ENCODE measurements at regions not wholly inside any gene's neighbourhood (a gene's known extent, or its start where the extent isn't known, plus 50 kb on each side); places are given as distances from the start of the nearest gene placed in this dataset.

DNA sequence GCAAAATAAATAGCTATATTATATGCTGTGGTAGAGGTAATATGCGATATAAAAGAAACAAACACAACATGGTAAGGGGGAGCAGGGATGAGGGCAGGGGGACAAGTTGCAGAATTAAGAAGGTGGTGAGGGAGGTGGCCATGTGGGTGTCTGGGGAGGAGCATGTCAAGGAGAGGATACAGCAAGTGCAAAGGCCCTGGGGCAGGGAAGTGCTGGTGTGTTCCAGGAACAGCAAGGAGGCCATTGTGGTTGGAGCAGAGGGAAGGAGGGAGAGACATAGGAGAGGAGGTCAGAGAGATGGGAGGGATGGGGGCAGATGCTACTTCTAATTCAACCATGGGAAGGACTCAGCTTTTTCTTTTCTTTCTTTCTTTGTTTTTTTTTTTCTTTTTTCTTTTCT, 161.2 kb upstream of the IGSF21 start:
- CTCF ChIA-PET, result interaction anchor here (0.6 to 1.3 kb wide), 2 partner anchors 24 to 168 kb away, joined by 3 to 4 read pairs; no protein-coding TSS in a partner anchor
- POLR2A ChIA-PET, result no interaction called here
- no peak overlapping the region for H3K27ac ChIP-seq (ENCODE audit: extremely low read depth, low read depth, low read length)
- no peaks in the 10 kb centered on the region for H3K36me3 ChIP-seq (ENCODE audit: control insufficient read depth in 2 of 2, insufficient read depth in 1 of 2, low read length in 2 of 2)
- H3K4me3 ChIP-seq (ENCODE audit: low read depth, low read length), result no peak overlapping the region
- TF ChIP-seq ZNF623 (tag by site-specific recombination; IDR thresholded peaks at IDR 0.05) (peak; percentile 95), ZNF830 (tag by site-specific recombination; IDR thresholded peaks at IDR 0.05; ENCODE audit: low read depth) (no peak)
- no peaks in the 10 kb centered on the region for H3K9me3 ChIP-seq (ENCODE audit: control insufficient read depth, insufficient read depth, low read depth, low read length)
- no peaks in the 10 kb centered on the region for H3K4me1 ChIP-seq (ENCODE audit: control insufficient read depth, insufficient read depth, low read length)

DNA sequence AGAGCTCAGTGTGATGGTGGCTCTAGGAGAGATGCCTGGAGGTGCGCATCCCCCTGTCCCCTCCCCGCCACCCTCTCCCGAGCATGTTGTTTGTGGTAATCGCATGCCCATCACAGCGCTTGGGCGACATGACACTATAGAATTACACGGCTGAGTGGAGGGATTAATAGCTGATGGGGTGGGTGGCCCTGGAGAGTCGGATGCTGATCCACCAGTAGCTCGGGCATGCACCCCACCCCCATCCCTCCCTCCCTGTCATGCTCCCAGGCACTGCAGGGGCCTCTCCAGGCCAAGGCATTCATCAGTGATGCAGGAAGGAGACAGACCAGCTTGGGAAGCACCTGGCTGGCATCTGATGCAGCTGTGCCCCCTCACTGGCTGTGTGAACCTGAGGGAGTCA, 159.0 kb upstream of the IGSF21 start:
- ChIA-PET CTCF (no interaction called here), POLR2A (no interaction called here)
- H3K36me3 ChIP-seq (ENCODE audit: control insufficient read depth in 2 of 2, insufficient read depth in 1 of 2, low read length in 2 of 2), result no peaks in the 10 kb centered on the region
- H3K4me1 ChIP-seq (ENCODE audit: control insufficient read depth, insufficient read depth, low read length), result no peaks in the 10 kb centered on the region
- H3K27ac ChIP-seq (ENCODE audit: extremely low read depth, low read depth, low read length), result no peak overlapping the region
- no peaks in the 10 kb centered on the region for H3K9me3 ChIP-seq (ENCODE audit: control insufficient read depth, insufficient read depth, low read depth, low read length)
- H3K4me3 ChIP-seq (ENCODE audit: low read depth, low read length), result no peak overlapping the region
- TF ChIP-seq ZNF2 (tag by site-specific recombination; IDR thresholded peaks at IDR 0.05), result no peak
- TF ChIP-seq ZNF664 (tag by site-specific recombination; IDR thresholded peaks at IDR 0.05), result no peak
- TF ChIP-seq ZNF549 (tag by site-specific recombination; IDR thresholded peaks at IDR 0.05), result no peak
- TF ChIP-seq, protein P1, sequence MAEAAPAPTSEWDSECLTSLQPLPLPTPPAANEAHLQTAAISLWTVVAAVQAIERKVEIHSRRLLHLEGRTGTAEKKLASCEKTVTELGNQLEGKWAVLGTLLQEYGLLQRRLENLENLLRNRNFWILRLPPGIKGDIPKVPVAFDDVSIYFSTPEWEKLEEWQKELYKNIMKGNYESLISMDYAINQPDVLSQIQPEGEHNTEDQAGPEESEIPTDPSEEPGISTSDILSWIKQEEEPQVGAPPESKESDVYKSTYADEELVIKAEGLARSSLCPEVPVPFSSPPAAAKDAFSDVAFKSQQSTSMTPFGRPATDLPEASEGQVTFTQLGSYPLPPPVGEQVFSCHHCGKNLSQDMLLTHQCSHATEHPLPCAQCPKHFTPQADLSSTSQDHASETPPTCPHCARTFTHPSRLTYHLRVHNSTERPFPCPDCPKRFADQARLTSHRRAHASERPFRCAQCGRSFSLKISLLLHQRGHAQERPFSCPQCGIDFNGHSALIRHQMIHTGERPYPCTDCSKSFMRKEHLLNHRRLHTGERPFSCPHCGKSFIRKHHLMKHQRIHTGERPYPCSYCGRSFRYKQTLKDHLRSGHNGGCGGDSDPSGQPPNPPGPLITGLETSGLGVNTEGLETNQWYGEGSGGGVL (tag by site-specific recombination; IDR thresholded peaks at IDR 0.05), result no peak
- TF ChIP-seq ZBTB48 (tag by site-specific recombination; IDR thresholded peaks at IDR 0.05), result no peak
- no peak for TF ChIP-seq GLIS2 (tag by site-specific recombination; IDR thresholded peaks at IDR 0.05)
- no peak for TF ChIP-seq ZNF132 (tag by site-specific recombination; IDR thresholded peaks at IDR 0.05; ENCODE audit: borderline replicate concordance)
- TF ChIP-seq ZSCAN23 (tag by site-specific recombination; IDR thresholded peaks at IDR 0.05), result no peak
- TF ChIP-seq ZNF221 (tag by site-specific recombination; IDR thresholded peaks at IDR 0.05; ENCODE audit: borderline replicate concordance), result no peak
- TF ChIP-seq, protein P2, sequence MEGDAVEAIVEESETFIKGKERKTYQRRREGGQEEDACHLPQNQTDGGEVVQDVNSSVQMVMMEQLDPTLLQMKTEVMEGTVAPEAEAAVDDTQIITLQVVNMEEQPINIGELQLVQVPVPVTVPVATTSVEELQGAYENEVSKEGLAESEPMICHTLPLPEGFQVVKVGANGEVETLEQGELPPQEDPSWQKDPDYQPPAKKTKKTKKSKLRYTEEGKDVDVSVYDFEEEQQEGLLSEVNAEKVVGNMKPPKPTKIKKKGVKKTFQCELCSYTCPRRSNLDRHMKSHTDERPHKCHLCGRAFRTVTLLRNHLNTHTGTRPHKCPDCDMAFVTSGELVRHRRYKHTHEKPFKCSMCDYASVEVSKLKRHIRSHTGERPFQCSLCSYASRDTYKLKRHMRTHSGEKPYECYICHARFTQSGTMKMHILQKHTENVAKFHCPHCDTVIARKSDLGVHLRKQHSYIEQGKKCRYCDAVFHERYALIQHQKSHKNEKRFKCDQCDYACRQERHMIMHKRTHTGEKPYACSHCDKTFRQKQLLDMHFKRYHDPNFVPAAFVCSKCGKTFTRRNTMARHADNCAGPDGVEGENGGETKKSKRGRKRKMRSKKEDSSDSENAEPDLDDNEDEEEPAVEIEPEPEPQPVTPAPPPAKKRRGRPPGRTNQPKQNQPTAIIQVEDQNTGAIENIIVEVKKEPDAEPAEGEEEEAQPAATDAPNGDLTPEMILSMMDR (tag by site-specific recombination; IDR thresholded peaks at IDR 0.05), result no peak
- no peak for TF ChIP-seq ZNF10 (tag by site-specific recombination; IDR thresholded peaks at IDR 0.05)
- TF ChIP-seq ZNF140 (tag by site-specific recombination; IDR thresholded peaks at IDR 0.05), result no peak
- no peak for TF ChIP-seq ZNF175 (tag by site-specific recombination; IDR thresholded peaks at IDR 0.05)
- no peak for TF ChIP-seq ZNF514 (tag by site-specific recombination; IDR thresholded peaks at IDR 0.05)
- no peak for TF ChIP-seq ZNF174 (tag by site-specific recombination; IDR thresholded peaks at IDR 0.05)
- TF ChIP-seq ZNF791 (tag by site-specific recombination; IDR thresholded peaks at IDR 0.05), result no peak

DNA sequence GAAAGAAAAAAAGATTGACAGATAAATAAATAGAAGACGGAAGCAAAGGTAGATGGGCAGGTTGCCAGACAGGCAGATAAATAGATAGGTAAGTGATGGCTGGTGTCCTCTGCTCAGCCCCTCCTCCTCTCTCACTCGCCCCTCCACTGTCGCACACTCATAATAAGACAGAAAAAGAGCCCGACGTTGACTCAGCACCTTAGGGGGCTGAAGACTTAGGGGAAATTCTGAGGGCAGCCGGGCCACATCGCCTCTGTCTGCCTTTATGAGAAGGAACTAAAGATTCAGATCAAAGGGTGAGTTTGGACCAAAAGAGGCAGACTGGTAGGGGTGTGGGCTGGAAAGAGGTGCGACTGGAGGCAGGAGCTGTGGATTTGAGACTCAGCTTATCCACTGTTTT, 158.1 kb upstream of the IGSF21 start:
- H3K27ac ChIP-seq (ENCODE audit: extremely low read depth, low read depth, low read length), result no peak overlapping the region
- ChIA-PET POLR2A (no interaction called here), CTCF (interaction anchor here (0.5 to 0.6 kb wide), 2 partner anchors 13 to 626 kb away, joined by 4 to 7 read pairs; no protein-coding TSS in a partner anchor)
- H3K9me3 ChIP-seq (ENCODE audit: control insufficient read depth, insufficient read depth, low read depth, low read length), result no peaks in the 10 kb centered on the region
- H3K4me1 ChIP-seq (ENCODE audit: control insufficient read depth, insufficient read depth, low read length), result no peaks in the 10 kb centered on the region
- H3K36me3 ChIP-seq (ENCODE audit: control insufficient read depth in 2 of 2, insufficient read depth in 1 of 2, low read length in 2 of 2), result no peaks in the 10 kb centered on the region
- H3K4me3 ChIP-seq (ENCODE audit: low read depth, low read length), result no peak overlapping the region
- TF ChIP-seq ZNF324 (tag by site-specific recombination; IDR thresholded peaks at IDR 0.05) (no peak), ZNF514 (tag by site-specific recombination; IDR thresholded peaks at IDR 0.05) (no peak), ZNF544 (tag by site-specific recombination; IDR thresholded peaks at IDR 0.05) (no peak), ZNF423 (tag by site-specific recombination; IDR thresholded peaks at IDR 0.05) (no peak), ZNF585B (tag by site-specific recombination; IDR thresholded peaks at IDR 0.05) (no peak), ZNF670 (tag by site-specific recombination; IDR thresholded peaks at IDR 0.05; ENCODE audit: low read depth) (no peak)
- TF ChIP-seq, protein P3, sequence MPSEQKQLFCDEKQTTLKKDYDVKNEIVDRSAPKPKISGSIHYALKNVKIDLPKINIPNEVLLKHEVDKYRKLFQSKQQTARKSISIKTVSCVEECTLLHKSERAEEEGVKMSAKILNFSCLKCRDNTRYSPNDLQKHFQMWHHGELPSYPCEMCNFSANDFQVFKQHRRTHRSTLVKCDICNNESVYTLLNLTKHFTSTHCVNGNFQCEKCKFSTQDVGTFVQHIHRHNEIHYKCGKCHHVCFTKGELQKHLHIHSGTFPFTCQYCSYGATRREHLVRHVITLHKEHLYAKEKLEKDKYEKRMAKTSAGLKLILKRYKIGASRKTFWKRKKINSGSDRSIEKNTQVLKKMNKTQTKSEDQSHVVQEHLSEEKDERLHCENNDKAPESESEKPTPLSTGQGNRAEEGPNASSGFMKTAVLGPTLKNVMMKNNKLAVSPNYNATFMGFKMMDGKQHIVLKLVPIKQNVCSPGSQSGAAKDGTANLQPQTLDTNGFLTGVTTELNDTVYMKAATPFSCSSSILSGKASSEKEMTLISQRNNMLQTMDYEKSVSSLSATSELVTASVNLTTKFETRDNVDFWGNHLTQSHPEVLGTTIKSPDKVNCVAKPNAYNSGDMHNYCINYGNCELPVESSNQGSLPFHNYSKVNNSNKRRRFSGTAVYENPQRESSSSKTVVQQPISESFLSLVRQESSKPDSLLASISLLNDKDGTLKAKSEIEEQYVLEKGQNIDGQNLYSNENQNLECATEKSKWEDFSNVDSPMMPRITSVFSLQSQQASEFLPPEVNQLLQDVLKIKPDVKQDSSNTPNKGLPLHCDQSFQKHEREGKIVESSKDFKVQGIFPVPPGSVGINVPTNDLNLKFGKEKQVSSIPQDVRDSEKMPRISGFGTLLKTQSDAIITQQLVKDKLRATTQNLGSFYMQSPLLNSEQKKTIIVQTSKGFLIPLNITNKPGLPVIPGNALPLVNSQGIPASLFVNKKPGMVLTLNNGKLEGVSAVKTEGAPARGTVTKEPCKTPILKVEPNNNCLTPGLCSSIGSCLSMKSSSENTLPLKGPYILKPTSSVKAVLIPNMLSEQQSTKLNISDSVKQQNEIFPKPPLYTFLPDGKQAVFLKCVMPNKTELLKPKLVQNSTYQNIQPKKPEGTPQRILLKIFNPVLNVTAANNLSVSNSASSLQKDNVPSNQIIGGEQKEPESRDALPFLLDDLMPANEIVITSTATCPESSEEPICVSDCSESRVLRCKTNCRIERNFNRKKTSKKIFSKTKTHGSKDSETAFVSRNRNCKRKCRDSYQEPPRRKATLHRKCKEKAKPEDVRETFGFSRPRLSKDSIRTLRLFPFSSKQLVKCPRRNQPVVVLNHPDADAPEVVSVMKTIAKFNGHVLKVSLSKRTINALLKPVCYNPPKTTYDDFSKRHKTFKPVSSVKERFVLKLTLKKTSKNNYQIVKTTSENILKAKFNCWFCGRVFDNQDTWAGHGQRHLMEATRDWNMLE (tag by site-specific recombination; conservative IDR thresholded peaks at IDR 0.05; ENCODE audit: low read depth), result no peak
